ENCODE measurements at regions not wholly inside any gene's neighbourhood (a gene's known extent, or its start where the extent isn't known, plus 50 kb on each side); places are given as distances from the start of the nearest gene placed in this dataset.
A peak's percentile ranks its signal among the peaks of the same experiment; 100 is the strongest.

DNA sequence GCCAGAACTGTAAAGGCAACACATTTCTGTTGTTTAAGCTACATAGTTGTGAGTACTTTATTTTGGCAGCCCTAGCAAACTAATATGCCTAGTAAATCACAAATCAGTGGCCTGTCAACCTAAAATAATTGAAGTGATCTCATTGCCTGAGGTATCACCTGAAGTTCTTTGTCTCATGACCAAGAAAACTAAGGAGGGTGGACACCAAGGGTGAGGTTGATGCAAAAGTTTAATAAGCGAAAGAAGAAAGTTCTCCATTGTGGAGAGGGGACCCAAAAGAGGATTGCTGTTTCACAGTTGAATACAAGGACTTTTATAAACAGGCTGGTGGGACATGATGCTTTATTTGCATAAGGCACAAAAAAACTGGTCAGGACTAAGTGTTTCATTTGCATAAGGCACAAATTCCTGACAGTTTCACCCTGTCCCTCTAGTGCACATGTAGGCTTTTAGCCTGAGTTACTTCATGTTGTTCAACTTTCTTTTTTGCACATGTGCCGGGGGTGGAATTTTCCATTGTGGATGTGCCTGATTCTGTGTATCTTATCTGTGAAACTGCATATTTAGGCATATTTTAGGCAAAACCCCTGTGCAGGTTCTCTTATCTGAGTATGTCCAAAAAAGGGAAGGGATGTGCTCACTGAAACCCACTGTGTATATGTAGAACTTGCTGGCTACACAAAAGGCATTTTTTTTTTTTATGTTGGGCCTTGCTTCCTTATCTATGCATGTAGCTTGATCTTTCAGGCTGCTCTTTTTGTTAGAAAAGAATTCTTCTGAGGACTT lies 108.6 kb upstream of the RAI14 start:
- Histone ChIP-seq H3K27ac (no peak overlapping the region), H3K36me3 (no peaks in the 10 kb centered on the region), H3K4me3 (no peak overlapping the region), H3K9me3 (peaks cover 0 to 11% of the 10 kb centered on the region in 2 donors), H3K27me3 (no peaks in the 10 kb centered on the region), H3K4me1 (peaks cover 6 to 15% of the 10 kb centered on the region in 2 donors)
- DNase-seq (ENCODE audit: low spot score in 2 of 2), result no peak
- intact Hi-C loops (cut with DNase I), result no loop called here
- TF ChIP-seq, protein P1, sequence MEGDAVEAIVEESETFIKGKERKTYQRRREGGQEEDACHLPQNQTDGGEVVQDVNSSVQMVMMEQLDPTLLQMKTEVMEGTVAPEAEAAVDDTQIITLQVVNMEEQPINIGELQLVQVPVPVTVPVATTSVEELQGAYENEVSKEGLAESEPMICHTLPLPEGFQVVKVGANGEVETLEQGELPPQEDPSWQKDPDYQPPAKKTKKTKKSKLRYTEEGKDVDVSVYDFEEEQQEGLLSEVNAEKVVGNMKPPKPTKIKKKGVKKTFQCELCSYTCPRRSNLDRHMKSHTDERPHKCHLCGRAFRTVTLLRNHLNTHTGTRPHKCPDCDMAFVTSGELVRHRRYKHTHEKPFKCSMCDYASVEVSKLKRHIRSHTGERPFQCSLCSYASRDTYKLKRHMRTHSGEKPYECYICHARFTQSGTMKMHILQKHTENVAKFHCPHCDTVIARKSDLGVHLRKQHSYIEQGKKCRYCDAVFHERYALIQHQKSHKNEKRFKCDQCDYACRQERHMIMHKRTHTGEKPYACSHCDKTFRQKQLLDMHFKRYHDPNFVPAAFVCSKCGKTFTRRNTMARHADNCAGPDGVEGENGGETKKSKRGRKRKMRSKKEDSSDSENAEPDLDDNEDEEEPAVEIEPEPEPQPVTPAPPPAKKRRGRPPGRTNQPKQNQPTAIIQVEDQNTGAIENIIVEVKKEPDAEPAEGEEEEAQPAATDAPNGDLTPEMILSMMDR (IDR thresholded peaks at IDR 0.05), result no peak

DNA sequence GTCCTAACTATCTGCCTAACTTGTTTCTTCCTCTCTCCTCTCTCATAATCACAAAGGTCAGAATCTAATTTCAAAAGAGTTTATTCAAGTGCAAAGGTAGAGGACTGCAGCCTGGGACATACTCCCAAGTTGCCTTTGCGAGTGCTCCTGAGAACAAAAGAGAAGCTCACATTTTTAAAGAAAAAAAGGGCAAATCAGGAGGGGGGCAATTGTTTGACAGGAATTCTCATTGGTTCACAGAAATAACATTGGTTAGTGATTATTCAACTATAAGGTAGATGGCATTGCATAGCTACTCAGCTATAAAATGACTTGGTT lies 108.1 kb upstream of the RAI14 start:
- TF ChIP-seq, protein P1 (IDR thresholded peaks at IDR 0.05), result no peak
- H3K9me3 ChIP-seq, result peaks cover 0 to 11% of the 10 kb centered on the region in 2 donors
- peaks cover 8 to 20% of the 10 kb centered on the region in 2 donors for H3K4me1 ChIP-seq
- no peak for DNase-seq (ENCODE audit: low spot score in 2 of 2)
- no peak overlapping the region for H3K27ac ChIP-seq
- no peaks in the 10 kb centered on the region for H3K27me3 ChIP-seq
- intact Hi-C loops (cut with DNase I), result no loop called here
- H3K4me3 ChIP-seq, result no peak overlapping the region
- H3K36me3 ChIP-seq, result no peaks in the 10 kb centered on the region

DNA sequence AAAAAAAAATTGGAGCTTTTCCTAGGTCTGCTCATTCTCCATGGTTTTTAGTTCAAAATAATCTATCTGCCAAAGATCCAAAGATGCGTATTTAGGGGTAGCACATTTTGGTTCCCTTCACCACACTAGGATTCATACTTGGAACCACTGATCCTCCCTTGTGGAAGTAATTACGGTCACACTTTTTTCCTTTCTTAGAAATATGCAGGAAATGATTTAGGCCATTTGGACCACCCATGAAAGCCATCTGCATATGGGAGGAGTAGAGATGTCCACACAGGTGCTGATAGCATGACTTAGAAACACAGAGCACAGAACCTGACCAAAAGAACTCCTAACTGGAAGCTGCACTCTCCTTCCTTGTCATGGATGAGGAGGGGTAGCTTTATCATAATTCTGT lies 105.9 kb upstream of the RAI14 start:
- intact Hi-C loops (cut with DNase I), result no loop called here
- H3K27me3 ChIP-seq, result no peaks in the 10 kb centered on the region
- H3K9me3 ChIP-seq, result peaks cover 0 to 6% of the 10 kb centered on the region in 2 donors
- peaks cover 9 to 34% of the 10 kb centered on the region in 2 donors for H3K4me1 ChIP-seq
- no peak overlapping the region for H3K4me3 ChIP-seq
- no peak for DNase-seq (ENCODE audit: low spot score in 2 of 2)
- H3K36me3 ChIP-seq, result no peaks in the 10 kb centered on the region
- TF ChIP-seq, protein P1 (IDR thresholded peaks at IDR 0.05), result no peak
- no peak overlapping the region for H3K27ac ChIP-seq

DNA sequence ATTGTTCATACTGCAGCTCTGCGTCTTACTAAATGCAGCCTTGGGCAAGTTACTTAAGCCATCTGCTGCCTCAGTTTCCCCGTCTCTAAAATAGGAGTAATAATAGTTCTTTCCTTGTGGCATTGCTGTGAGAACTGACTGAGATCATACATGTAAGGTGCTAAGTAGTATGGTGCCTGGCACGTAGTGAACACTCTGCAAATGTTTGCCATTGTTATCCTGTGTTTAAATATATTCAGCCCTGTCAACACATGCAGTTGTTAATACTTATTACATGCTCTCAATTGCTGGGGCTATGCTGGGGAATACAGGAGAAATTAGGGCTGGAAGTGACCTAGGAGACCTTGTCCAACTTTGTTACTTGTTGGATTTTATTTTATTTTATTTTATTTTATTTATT lies 105.2 kb upstream of the RAI14 start:
- Histone ChIP-seq H3K36me3 (no peaks in the 10 kb centered on the region), H3K9me3 (peaks cover 0 to 6% of the 10 kb centered on the region in 2 donors), H3K27me3 (no peaks in the 10 kb centered on the region), H3K27ac (peak overlapping the region in 1 of 2 donors; percentile 82), H3K4me1 (peaks cover 9 to 37% of the 10 kb centered on the region in 2 donors), H3K4me3 (no peak overlapping the region)
- no peak for DNase-seq (ENCODE audit: low spot score in 2 of 2)
- TF ChIP-seq, protein P1 (IDR thresholded peaks at IDR 0.05), result no peak
- intact Hi-C loops (cut with DNase I), result no loop called here

DNA sequence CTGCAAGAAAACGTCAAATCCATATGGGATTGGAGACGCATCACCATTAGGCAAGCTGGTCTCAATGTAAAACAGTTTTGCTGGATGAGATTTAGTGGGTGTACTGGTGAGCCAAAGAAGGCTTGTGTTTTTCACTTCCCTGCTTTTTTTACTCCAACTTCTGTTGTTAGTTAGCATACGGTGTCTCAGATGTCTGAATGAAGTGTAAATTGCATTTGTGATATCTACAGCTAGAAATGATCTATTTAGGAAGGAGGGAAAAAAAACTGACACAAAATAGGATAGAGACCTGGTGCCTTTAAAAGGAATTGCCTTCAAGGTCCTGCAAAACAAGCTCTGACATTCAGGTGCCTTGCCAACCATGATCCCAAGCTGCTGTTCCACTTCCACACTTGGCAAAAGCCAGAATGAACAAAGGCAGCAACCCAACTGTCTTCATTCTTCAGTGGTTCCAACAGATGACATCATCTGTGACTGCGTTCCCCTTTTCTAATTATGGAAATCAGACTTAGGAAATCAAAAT lies 104.2 kb upstream of the RAI14 start:
- peak overlapping the region; percentile 61 to 82 for H3K27ac ChIP-seq
- H3K4me3 ChIP-seq, result no peak overlapping the region
- H3K27me3 ChIP-seq, result no peaks in the 10 kb centered on the region
- intact Hi-C loops (cut with DNase I), result no loop called here
- peaks cover 9 to 37% of the 10 kb centered on the region in 2 donors for H3K4me1 ChIP-seq
- TF ChIP-seq, protein P1 (IDR thresholded peaks at IDR 0.05), result no peak
- H3K9me3 ChIP-seq, result peaks cover 0 to 5% of the 10 kb centered on the region in 2 donors
- DNase-seq (ENCODE audit: low spot score in 2 of 2), result no peak
- H3K36me3 ChIP-seq, result no peaks in the 10 kb centered on the region

All from ascending aorta (tissue), 2 donors.